A549 (cell line): ENCODE measurements at regions not wholly inside any gene's neighbourhood (a gene's known extent, or its start where the extent isn't known, plus 50 kb on each side); places are given as distances from the start of the nearest gene placed in this dataset.

Source experiments
- ATAC-seq, 2 experiments: fragments of 200-7000 bp in 1 of 2; fragments of >200 bp in 1 of 2; cut with Nextera tagmentation in 1 of 2; cut with Tn5 transposase in 1 of 2; 3 replicates each; pipeline versions ENCODE4 v1.8.0 to v1.9.1; 2018 to 2020; ENCODE audit warnings: mild to moderate bottlenecking in 1 of 2, moderate library complexity in 1 of 2
- CTCF ChIA-PET: fragments of 300-600 bp; sonication (Branson Sonifier 250); formaldehyde crosslinking; extraction: SDS; loops from one replicate; lab custom pipeline; 2021; ENCODE audit warnings: antibody characterized with exemption, inconsistent platforms; lab: Yijun Ruan, JAX
- POLR2A ChIA-PET: fragments of 350-600 bp; formaldehyde crosslinking; extraction: SDS; loops from one replicate; lab custom pipeline; 2021; ENCODE audit warnings: antibody characterized with exemption, inconsistent platforms; lab: Yijun Ruan, JAX
- DNase-seq, 2 experiments: peaks; one replicate each; pipeline versions ENCODE4 v3.0.0 to v3.0.0-alpha.2; 2011 to 2016; ENCODE audit warnings: low read depth in 1 of 2, low spot score in 1 of 2
- FAIRE-seq: peaks from 2 replicates; lab custom pipeline; 2011; peaks lifted over from hg19 to GRCh38; lab: Jason Lieb, UNC
- H3K27ac ChIP-seq, 2 experiments: fragments of >200 bp; sonication (Bioruptor Twin); formaldehyde crosslinking; 3 replicates each; pipeline ENCODE4 v1.5.1; 2016 to 2017
- H3K4me1 ChIP-seq: fragments of >200 bp; sonication (Bioruptor Twin); formaldehyde crosslinking; 3 replicates; pipeline ENCODE4 v1.6.1; 2016
- H3K4me2 ChIP-seq: fragments of >200 bp; sonication (Bioruptor Twin); formaldehyde crosslinking; 3 replicates; pipeline ENCODE4 v1.6.1; 2016
- H3K4me3 ChIP-seq: fragments of >200 bp; sonication (Bioruptor Twin); formaldehyde crosslinking; 3 replicates; pipeline ENCODE4 v1.5.1; 2016
- H3K9me3 ChIP-seq: fragments of >200 bp; sonication (Bioruptor Twin); formaldehyde crosslinking; 3 replicates; pipeline ENCODE4 v1.6.1; 2016
- CBX8 ChIP-seq: fragments of 200-600 bp; sonication (generic); IDR thresholded peaks from 2 replicates; pipeline ENCODE4 v1.6.1; 2016
- CEBPB ChIP-seq, 2 experiments: fragments of >200 bp in 1 of 2; sonication (Bioruptor Twin) in 1 of 2; formaldehyde crosslinking in 1 of 2; IDR thresholded peaks; 2 replicates each; pipeline ENCODE4 v1.6.1; 2012 to 2016
- ESRRA ChIP-seq: fragments of 150-350 bp; IDR thresholded peaks from 2 replicates; pipeline ENCODE4 v1.6.1; 2014; ENCODE audit warnings: mild to moderate bottlenecking, low read length, borderline replicate concordance
- FOSB ChIP-seq: fragments of 250-450 bp; sonication (Bioruptor Pico); IDR thresholded peaks from 2 replicates; pipeline ENCODE4 v1.5.0; 2020; ENCODE audit warnings: mild to moderate bottlenecking, moderate library complexity
- HOXA7 ChIP-seq: fragments of 250-450 bp; sonication (Bioruptor Pico); IDR thresholded peaks from 2 replicates; pipeline ENCODE4 v1.5.0; 2020; ENCODE audit warnings: mild to moderate bottlenecking, moderate library complexity
- JUN ChIP-seq, 2 experiments: fragments of >200 bp; sonication (Bioruptor Twin); formaldehyde crosslinking; IDR thresholded peaks; 2 replicates in 1 of 2; 3 replicates in 1 of 2; pipeline ENCODE4 v1.6.1; 2016 to 2017
- JUNB ChIP-seq: fragments of >200 bp; sonication (Bioruptor Twin); formaldehyde crosslinking; IDR thresholded peaks from 2 replicates; pipeline ENCODE4 v1.6.1; 2016
- KDM1A ChIP-seq: fragments of 200-600 bp; sonication (generic); IDR thresholded peaks from 2 replicates; pipeline ENCODE4 v1.6.1; 2016; ENCODE audit warnings: low read depth, mild to moderate bottlenecking
- KDM5A ChIP-seq: fragments of 200-600 bp; sonication (generic); IDR thresholded peaks from 2 replicates; pipeline ENCODE4 v1.6.1; 2016; ENCODE audit warnings: antibody characterized with exemption, mild to moderate bottlenecking
- MAZ ChIP-seq: fragments of 150-350 bp; IDR thresholded peaks from 2 replicates; pipeline ENCODE4 v1.6.1; 2014; ENCODE audit warnings: antibody characterized with exemption, low read depth, low read length, borderline replicate concordance
- NPAS2 ChIP-seq: fragments of 250-450 bp; sonication (Bioruptor Pico); IDR thresholded peaks from 2 replicates; pipeline ENCODE4 v1.8.0; 2022; ENCODE audit warnings: mild to moderate bottlenecking, moderate library complexity, borderline replicate concordance
- NR3C1 ChIP-seq: fragments of >200 bp; sonication (Bioruptor Twin); formaldehyde crosslinking; IDR thresholded peaks from 3 replicates; pipeline ENCODE4 v1.6.1; 2017
- RAD21 ChIP-seq, 2 experiments: fragments of >200 bp in 1 of 2; sonication (Bioruptor Twin) in 1 of 2; formaldehyde crosslinking in 1 of 2; IDR thresholded peaks in 1 of 2; conservative IDR thresholded peaks in 1 of 2; 2 replicates in 1 of 2; 3 replicates in 1 of 2; pipeline ENCODE4 v1.6.1; 2012 to 2018; ENCODE audit warnings: inconsistent platforms in 1 of 2
- SMC3 ChIP-seq: fragments of >200 bp; sonication (Bioruptor Twin); formaldehyde crosslinking; IDR thresholded peaks from 3 replicates; pipeline ENCODE4 v1.6.1; 2018; ENCODE audit warnings: inconsistent platforms
- SREBF2 ChIP-seq: fragments of 450-650 bp; IDR thresholded peaks from 2 replicates; pipeline ENCODE4 v1.6.1; 2014; ENCODE audit warnings: mild to moderate bottlenecking, moderate library complexity
- TP53 ChIP-seq: fragments of 250-450 bp; sonication (Bioruptor Pico); IDR thresholded peaks from 2 replicates; pipeline ENCODE4 v1.5.0; 2021; ENCODE audit warnings: mild to moderate bottlenecking, moderate library complexity
- ZNF302 ChIP-seq: fragments of 250-450 bp; sonication (Bioruptor Pico); IDR thresholded peaks from 2 replicates; pipeline ENCODE4 v1.9.0; 2021; ENCODE audit warnings: inconsistent platforms, mild to moderate bottlenecking, moderate library complexity
- ZSCAN20 ChIP-seq: fragments of 250-450 bp; sonication (Bioruptor Pico); IDR thresholded peaks from 2 replicates; pipeline ENCODE4 v1.8.0; 2022; ENCODE audit warnings: mild to moderate bottlenecking, moderate library complexity
- WGBS: methylation state at CpG from one replicate; pipeline ENCODE4 v1.1.6; 2017; ENCODE audit errors: missing lambda C conversion rate; 5-methylcytosine and 5-hydroxymethylcytosine counted together
- TF ChIP-seq, protein P1 (sequence below): fragments of 250-450 bp; sonication (Bioruptor Pico); IDR thresholded peaks from 2 replicates; pipeline ENCODE4 v1.5.0; 2020; ENCODE audit warnings: low read depth, mild to moderate bottlenecking, moderate library complexity
- TF ChIP-seq, protein P2 (sequence below): fragments of >200 bp; sonication (Bioruptor Twin); formaldehyde crosslinking; IDR thresholded peaks from 3 replicates; pipeline ENCODE4 v1.6.1; 2016
- TF ChIP-seq, protein P3 (sequence below): IDR thresholded peaks from 2 replicates; pipeline ENCODE4 v1.6.1; 2012
- TF ChIP-seq, protein P4 (sequence below): fragments of >200 bp; sonication (Bioruptor Twin); formaldehyde crosslinking; IDR thresholded peaks from 3 replicates; pipeline ENCODE4 v1.5.1; 2016
- TF ChIP-seq, protein P5 (sequence below): fragments of >200 bp; sonication (Bioruptor Twin); formaldehyde crosslinking; IDR thresholded peaks from 2 replicates; pipeline ENCODE4 v1.6.1; 2016

DNA sequence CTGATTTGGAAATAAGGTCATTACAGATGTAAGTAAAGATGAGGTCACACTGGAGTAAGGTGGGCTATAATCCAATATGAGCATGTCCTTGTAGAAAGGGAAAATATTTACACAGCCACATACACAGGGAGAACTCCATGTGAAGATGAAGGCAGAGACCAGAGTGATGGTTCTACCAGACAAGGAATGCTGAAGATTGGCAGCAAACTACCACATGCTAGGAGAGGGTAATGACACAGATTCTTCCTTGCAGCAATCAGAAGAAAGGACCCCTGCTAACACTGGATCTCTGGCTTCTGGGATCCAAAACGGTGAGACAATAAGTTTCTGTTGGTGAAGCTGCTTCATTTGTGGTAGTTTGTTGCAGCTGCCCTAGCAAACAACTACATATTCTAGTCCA, 56.0 kb upstream of the SPTSSB start:
- DNase-seq, result no peak
- POLR2A ChIA-PET, result no interaction called here

DNA sequence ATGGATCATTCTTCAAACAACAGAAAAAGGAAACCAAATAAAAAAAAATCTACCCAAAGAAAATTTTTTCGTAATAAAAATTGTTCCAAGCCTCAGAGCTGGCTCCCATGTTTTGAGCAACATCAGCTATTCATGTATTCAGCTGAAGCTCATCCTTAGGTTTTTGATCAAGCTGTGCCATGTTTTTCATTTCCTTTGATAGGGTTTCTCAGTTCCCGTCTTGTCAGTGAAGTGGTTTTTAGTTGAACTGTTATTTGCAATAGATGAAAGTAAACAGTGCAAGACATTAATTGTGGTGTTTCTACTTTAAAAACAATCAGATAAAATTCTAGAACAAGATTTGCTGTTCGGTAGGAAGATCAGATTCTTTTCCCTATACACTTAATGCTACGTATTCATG, 55.4 kb upstream of the SPTSSB start:
- DNase-seq, result no peak
- ChIA-PET POLR2A (no interaction called here), CTCF (interaction anchor here (1.3 kb wide), 1 partner anchor 506 kb away, joined by 3 read pairs; no protein-coding TSS in a partner anchor)
- TF ChIP-seq SREBF2 (no peak), KDM1A (no peak), NPAS2 (no peak), FOSB (CRISPR knock-in tag) (no peak), JUNB (no peak), JUN (IDR thresholded peaks at IDR 0.05) (no peak), CBX8 (no peak)
- TF ChIP-seq, protein P1, sequence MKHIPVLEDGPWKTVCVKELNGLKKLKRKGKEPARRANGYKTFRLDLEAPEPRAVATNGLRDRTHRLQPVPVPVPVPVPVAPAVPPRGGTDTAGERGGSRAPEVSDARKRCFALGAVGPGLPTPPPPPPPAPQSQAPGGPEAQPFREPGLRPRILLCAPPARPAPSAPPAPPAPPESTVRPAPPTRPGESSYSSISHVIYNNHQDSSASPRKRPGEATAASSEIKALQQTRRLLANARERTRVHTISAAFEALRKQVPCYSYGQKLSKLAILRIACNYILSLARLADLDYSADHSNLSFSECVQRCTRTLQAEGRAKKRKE (CRISPR knock-in tag), result no peak
- Histone ChIP-seq H3K4me1 (no peaks in the 10 kb centered on the region), H3K4me2 (no peak overlapping the region), H3K4me3 (no peak overlapping the region), H3K27ac (no peak overlapping the region), H3K9me3 (no peaks in the 10 kb centered on the region)
- 46% methylated on average over 4 of the region's 4 CpGs for WGBS
- ATAC-seq, result no peak
- FAIRE-seq, result no peak

More for the DNA sequence above, 56.0 kb upstream of the SPTSSB start:
- Histone ChIP-seq H3K27ac (no peak overlapping the region), H3K9me3 (no peaks in the 10 kb centered on the region), H3K4me1 (no peaks in the 10 kb centered on the region), H3K4me3 (no peak overlapping the region)
- 8% methylated on average over 1 of the region's 1 CpG for WGBS
- CTCF ChIA-PET, result no interaction called here
- TF ChIP-seq, protein P2, sequence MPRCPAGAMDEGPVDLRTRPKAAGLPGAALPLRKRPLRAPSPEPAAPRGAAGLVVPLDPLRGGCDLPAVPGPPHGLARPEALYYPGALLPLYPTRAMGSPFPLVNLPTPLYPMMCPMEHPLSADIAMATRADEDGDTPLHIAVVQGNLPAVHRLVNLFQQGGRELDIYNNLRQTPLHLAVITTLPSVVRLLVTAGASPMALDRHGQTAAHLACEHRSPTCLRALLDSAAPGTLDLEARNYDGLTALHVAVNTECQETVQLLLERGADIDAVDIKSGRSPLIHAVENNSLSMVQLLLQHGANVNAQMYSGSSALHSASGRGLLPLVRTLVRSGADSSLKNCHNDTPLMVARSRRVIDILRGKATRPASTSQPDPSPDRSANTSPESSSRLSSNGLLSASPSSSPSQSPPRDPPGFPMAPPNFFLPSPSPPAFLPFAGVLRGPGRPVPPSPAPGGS, result no peak
- TF ChIP-seq SREBF2 (no peak), CEBPB (IDR thresholded peaks at IDR 0.05) (no peak), HOXA7 (CRISPR knock-in tag) (no peak), TP53 (CRISPR knock-in tag) (no peak), KDM5A (no peak)
- TF ChIP-seq, protein P3, sequence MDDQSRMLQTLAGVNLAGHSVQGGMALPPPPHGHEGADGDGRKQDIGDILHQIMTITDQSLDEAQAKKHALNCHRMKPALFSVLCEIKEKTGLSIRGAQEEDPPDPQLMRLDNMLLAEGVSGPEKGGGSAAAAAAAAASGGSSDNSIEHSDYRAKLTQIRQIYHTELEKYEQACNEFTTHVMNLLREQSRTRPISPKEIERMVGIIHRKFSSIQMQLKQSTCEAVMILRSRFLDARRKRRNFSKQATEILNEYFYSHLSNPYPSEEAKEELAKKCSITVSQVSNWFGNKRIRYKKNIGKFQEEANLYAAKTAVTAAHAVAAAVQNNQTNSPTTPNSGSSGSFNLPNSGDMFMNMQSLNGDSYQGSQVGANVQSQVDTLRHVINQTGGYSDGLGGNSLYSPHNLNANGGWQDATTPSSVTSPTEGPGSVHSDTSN, result no peak
- TF ChIP-seq, protein P4, sequence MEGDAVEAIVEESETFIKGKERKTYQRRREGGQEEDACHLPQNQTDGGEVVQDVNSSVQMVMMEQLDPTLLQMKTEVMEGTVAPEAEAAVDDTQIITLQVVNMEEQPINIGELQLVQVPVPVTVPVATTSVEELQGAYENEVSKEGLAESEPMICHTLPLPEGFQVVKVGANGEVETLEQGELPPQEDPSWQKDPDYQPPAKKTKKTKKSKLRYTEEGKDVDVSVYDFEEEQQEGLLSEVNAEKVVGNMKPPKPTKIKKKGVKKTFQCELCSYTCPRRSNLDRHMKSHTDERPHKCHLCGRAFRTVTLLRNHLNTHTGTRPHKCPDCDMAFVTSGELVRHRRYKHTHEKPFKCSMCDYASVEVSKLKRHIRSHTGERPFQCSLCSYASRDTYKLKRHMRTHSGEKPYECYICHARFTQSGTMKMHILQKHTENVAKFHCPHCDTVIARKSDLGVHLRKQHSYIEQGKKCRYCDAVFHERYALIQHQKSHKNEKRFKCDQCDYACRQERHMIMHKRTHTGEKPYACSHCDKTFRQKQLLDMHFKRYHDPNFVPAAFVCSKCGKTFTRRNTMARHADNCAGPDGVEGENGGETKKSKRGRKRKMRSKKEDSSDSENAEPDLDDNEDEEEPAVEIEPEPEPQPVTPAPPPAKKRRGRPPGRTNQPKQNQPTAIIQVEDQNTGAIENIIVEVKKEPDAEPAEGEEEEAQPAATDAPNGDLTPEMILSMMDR, result no peak
- TF ChIP-seq, all 56 proteins: peak for 0
- FAIRE-seq (no peak), ATAC-seq (no peak)
- H3K4me2 ChIP-seq, result no peak overlapping the region

- peak; percentile 31 to 37 for DNase-seq
- TF ChIP-seq, protein P4, result peak; percentile 81
- TF ChIP-seq, protein P5, sequence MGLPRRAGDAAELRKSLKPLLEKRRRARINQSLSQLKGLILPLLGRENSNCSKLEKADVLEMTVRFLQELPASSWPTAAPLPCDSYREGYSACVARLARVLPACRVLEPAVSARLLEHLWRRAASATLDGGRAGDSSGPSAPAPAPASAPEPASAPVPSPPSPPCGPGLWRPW, result no peak
- TF ChIP-seq RAD21 (conservative IDR thresholded peaks at IDR 0.05 in 1 of 2, IDR thresholded peaks at IDR 0.05 in 1 of 2), result peak; percentile 82 to 90
- no peak for TF ChIP-seq ESRRA
- TF ChIP-seq SMC3, result peak; percentile 78
- no peak for TF ChIP-seq NR3C1
- TF ChIP-seq ZSCAN20 (CRISPR knock-in tag), result no peak
- TF ChIP-seq MAZ, result no peak
- TF ChIP-seq, protein P1 (CRISPR knock-in tag), result no peak
- TF ChIP-seq ZNF302 (CRISPR knock-in tag), result no peak
- TF ChIP-seq, all 56 proteins: peak for 3
- H3K4me2 ChIP-seq, result no peak overlapping the region
- H3K4me3 ChIP-seq, result no peak overlapping the region
- ATAC-seq (peak; percentile 47 to 71; a peak in 3 of 6 replicates), FAIRE-seq (no peak)
- CTCF ChIA-PET, result interaction anchor here (0.6 to 2.0 kb wide), 5 partner anchors 149 to 718 kb away, joined by 3 to 6 read pairs (median 4); no protein-coding TSS in a partner anchor
- 50% methylated on average over 5 of the region's 5 CpGs for WGBS
- H3K27ac ChIP-seq, result no peak overlapping the region
- peaks cover 7% of the 10 kb centered on the region; the same call in 1 of the 3 replicates for H3K4me1 ChIP-seq
- POLR2A ChIA-PET, result no interaction called here
- H3K9me3 ChIP-seq, result no peaks in the 10 kb centered on the region
Measured at GRCh38 chr3:161423911-161424522, 52.7 kb upstream of the SPTSSB start.
